ENCODE measurements at regions not wholly inside any gene's neighbourhood (a gene's known extent, or its start where the extent isn't known, plus 50 kb on each side); places are given as distances from the start of the nearest gene placed in this dataset.

- no peaks in the 10 kb centered on the region for H3K36me3 ChIP-seq
- no peak overlapping the region for H3K27ac ChIP-seq
- peaks cover 18% of the 10 kb centered on the region for H3K27me3 ChIP-seq
- H3K4me3 ChIP-seq (ENCODE audit: low read depth in 1 of 2, low read length in 1 of 2): no peak overlapping the region
- H3K4me1 ChIP-seq (ENCODE audit: control insufficient read depth in 1 of 2, insufficient read depth in 1 of 2, low read depth in 1 of 2, low read length in 1 of 2): no peaks in the 10 kb centered on the region
- no peak for TF ChIP-seq CTCF (IDR thresholded peaks at IDR 0.05)
- H3K9me3 ChIP-seq: no peaks in the 10 kb centered on the region
These were observed 225.1 kb upstream of the BTBD3 start for GRCh38 chr20:11692567-11692966.

GRCh38 chr20:11694467-11694866 is 223.2 kb upstream of the BTBD3 start:
- TF ChIP-seq CTCF (IDR thresholded peaks at IDR 0.05): no peak
- no peaks in the 10 kb centered on the region for H3K9me3 ChIP-seq
- no peaks in the 10 kb centered on the region for H3K36me3 ChIP-seq
- no peak overlapping the region for H3K4me3 ChIP-seq (ENCODE audit: low read depth in 1 of 2, low read length in 1 of 2)
- H3K27me3 ChIP-seq: peaks cover under 1% of the 10 kb centered on the region
- no peak overlapping the region for H3K27ac ChIP-seq
- no peaks in the 10 kb centered on the region for H3K4me1 ChIP-seq (ENCODE audit: control insufficient read depth in 1 of 2, insufficient read depth in 1 of 2, low read depth in 1 of 2, low read length in 1 of 2)

GRCh38 chr20:11697055-11697454 is 220.6 kb upstream of the BTBD3 start:
- Histone ChIP-seq H3K36me3 (no peaks in the 10 kb centered on the region), H3K27me3 (no peaks in the 10 kb centered on the region), H3K9me3 (no peaks in the 10 kb centered on the region), H3K4me3 (ENCODE audit: low read depth in 1 of 2, low read length in 1 of 2) (no peak overlapping the region), H3K27ac (no peak overlapping the region), H3K4me1 (ENCODE audit: control insufficient read depth in 1 of 2, insufficient read depth in 1 of 2, low read depth in 1 of 2, low read length in 1 of 2) (no peaks in the 10 kb centered on the region)
- TF ChIP-seq CTCF (IDR thresholded peaks at IDR 0.05): no peak

- H3K27me3 ChIP-seq: no peaks in the 10 kb centered on the region
- no peaks in the 10 kb centered on the region for H3K4me1 ChIP-seq (ENCODE audit: control insufficient read depth in 1 of 2, insufficient read depth in 1 of 2, low read depth in 1 of 2, low read length in 1 of 2)
- no peak for TF ChIP-seq CTCF (IDR thresholded peaks at IDR 0.05)
- no peak overlapping the region for H3K27ac ChIP-seq
- H3K36me3 ChIP-seq: no peaks in the 10 kb centered on the region
- H3K4me3 ChIP-seq (ENCODE audit: low read depth in 1 of 2, low read length in 1 of 2): no peak overlapping the region
- H3K9me3 ChIP-seq: no peaks in the 10 kb centered on the region
These were observed 220.0 kb upstream of the BTBD3 start for GRCh38 chr20:11697646-11698045.

GRCh38 chr20:11698124-11698523 is 219.6 kb upstream of the BTBD3 start:
- no peaks in the 10 kb centered on the region for H3K4me1 ChIP-seq (ENCODE audit: control insufficient read depth in 1 of 2, insufficient read depth in 1 of 2, low read depth in 1 of 2, low read length in 1 of 2)
- H3K4me3 ChIP-seq (ENCODE audit: low read depth in 1 of 2, low read length in 1 of 2): no peak overlapping the region
- no peak overlapping the region for H3K27ac ChIP-seq
- H3K36me3 ChIP-seq: no peaks in the 10 kb centered on the region
- no peak for TF ChIP-seq CTCF (IDR thresholded peaks at IDR 0.05)
- H3K27me3 ChIP-seq: no peaks in the 10 kb centered on the region
- H3K9me3 ChIP-seq: no peaks in the 10 kb centered on the region

GRCh38 chr20:11700831-11701230 is 216.9 kb upstream of the BTBD3 start:
- H3K9me3 ChIP-seq: no peaks in the 10 kb centered on the region
- no peak overlapping the region for H3K27ac ChIP-seq
- no peaks in the 10 kb centered on the region for H3K36me3 ChIP-seq
- H3K27me3 ChIP-seq: no peaks in the 10 kb centered on the region
- no peaks in the 10 kb centered on the region for H3K4me1 ChIP-seq (ENCODE audit: control insufficient read depth in 1 of 2, insufficient read depth in 1 of 2, low read depth in 1 of 2, low read length in 1 of 2)
- TF ChIP-seq CTCF (IDR thresholded peaks at IDR 0.05): no peak
- H3K4me3 ChIP-seq (ENCODE audit: low read depth in 1 of 2, low read length in 1 of 2): no peak overlapping the region
